ENCODE measurements at regions not wholly inside any gene's neighbourhood (a gene's known extent, or its start where the extent isn't known, plus 50 kb on each side); places are given as distances from the start of the nearest gene placed in this dataset.

DNA sequence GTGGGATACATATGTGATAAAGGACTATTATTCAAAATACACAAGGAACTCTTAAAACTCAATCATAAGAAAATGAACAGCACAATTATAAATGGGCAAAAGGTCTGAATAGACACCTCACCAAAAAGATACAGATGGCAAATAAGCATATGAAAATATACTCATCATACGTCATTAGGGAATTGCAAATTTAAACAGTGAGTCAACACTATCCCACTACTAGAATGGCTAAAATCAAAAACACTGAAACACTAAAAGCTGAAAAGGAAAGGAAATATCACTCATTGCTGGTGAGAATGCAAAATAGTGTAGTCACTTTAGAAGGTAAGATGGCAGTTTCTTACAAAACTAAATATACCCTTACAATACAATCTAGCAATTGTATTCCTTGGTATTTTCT lies 597.0 kb upstream of the PABPC4L start:
- TF ChIP-seq EZH2 (IDR thresholded peaks at IDR 0.05; ENCODE audit: insufficient read depth, poor library complexity, severe bottlenecking) (no peak), EZH2phosphoT487 (IDR thresholded peaks at IDR 0.05; ENCODE audit: insufficient read depth, low read depth) (no peak)

Measured in GM23248 (cell line).